ENCODE measurements at regions not wholly inside any gene's neighbourhood (a gene's known extent, or its start where the extent isn't known, plus 50 kb on each side); places are given as distances from the start of the nearest gene placed in this dataset.

- TF ChIP-seq CTCF (IDR thresholded peaks at IDR 0.05; ENCODE audit: low read depth, low read length) (no peak), MYC (IDR thresholded peaks at IDR 0.05; ENCODE audit: low read depth, low read length) (no peak), MAX (IDR thresholded peaks at IDR 0.05; ENCODE audit: low read depth, low read length) (no peak), POLR2A (IDR thresholded peaks at IDR 0.05; ENCODE audit: extremely low read depth, insufficient read length) (no peak)
These were observed 843.3 kb upstream of the CDH10 start for GRCh38 chr5:25488119-25488518.

Data from NB4 (cell line).